GM12873 (cell line): ENCODE measurements at regions not wholly inside any gene's neighbourhood (a gene's known extent, or its start where the extent isn't known, plus 50 kb on each side); places are given as distances from the start of the nearest gene placed in this dataset.

ENCODE experiments used
- CTCF ChIP-seq: IDR thresholded peaks from 2 replicates; pipeline ENCODE4 v1.5.1; 2012; ENCODE audit warnings: low read depth, mild to moderate bottlenecking, moderate library complexity, low read length, control low read depth; ENCODE audit not compliant: insufficient read depth; ENCODE audit errors: missing control alignments

DNA sequence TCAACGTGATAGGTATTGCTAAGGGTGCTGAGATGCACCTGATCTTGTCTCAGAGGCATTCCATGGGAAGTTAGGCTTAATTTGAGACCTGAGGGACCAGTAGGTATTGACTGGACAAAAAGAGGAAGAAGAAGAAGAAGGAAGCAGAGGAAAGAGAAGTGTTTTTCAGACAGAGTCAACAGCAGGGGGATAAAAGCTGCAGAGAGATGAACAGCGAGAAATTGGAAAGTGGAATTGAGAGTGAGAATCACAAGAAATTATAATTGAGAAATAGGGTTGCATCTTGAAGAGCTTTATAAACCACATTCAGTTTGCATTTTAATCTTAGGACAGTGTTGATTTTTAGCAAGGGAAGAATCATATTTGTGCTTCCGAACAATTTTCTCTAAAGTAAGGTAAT lies 254.0 kb downstream of the CD83 start:
- TF ChIP-seq CTCF, result no peak

DNA sequence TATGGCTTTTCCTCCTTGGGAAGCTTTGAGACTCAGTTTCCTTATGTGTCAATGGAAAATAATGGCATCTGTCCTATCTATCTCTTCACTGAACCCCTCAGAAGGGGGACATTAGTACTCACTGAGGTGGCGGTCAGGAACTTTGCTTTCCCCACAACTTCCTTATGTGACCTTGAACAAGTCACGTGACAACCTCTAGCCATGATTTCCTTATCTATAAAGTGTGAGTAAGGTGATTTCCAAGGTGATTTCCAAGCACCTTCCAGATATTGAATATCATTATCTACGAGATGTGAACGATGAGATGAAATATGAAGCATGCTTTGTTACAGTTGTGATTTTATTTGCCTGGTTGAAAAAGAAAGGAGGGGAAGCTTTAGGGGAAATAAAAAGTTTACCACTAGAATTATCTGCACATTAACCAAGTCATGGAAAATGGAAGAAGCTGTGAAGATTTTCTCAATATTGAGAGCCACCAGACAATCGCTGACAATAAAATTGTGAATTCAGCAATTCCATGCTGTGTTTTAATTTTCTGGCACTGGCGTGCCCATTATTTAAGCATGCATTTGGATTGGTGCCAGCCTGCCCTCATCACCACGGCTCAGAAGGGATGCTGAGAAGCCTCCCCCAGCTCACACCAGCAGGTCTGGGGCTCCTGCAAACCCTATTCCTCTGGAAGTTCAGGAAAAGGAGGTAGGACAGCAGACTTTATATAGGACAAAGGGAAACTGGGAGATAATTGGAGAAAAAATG lies 255.3 kb downstream of the CD83 start:
- TF ChIP-seq CTCF, result no peak

- no peak for TF ChIP-seq CTCF
Measured at GRCh38 chr6:14373648-14374437, 256.3 kb downstream of the CD83 start.

GRCh38 chr6:14375930-14376329 lies 258.4 kb downstream of the CD83 start:
- no peak for TF ChIP-seq CTCF

DNA sequence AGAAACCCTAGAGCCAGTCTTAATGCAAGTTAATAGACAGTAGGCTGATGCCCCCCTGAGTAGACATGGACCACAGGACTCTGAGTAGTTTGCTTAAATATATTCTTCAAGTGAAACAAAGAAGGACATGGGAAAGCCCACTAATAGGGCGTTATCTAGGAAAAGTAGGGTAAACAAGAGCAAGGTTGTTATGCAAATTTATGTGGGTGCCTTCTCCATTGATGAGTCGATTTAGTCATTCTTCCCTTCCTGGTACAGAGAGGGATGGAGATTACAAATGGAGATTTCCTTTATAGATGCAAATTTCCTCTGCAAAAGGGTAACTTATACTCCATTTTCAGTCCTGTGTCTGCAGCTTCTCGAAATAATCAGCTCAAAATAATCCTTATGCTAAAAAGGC lies 262.0 kb downstream of the CD83 start:
- TF ChIP-seq CTCF, result no peak

DNA sequence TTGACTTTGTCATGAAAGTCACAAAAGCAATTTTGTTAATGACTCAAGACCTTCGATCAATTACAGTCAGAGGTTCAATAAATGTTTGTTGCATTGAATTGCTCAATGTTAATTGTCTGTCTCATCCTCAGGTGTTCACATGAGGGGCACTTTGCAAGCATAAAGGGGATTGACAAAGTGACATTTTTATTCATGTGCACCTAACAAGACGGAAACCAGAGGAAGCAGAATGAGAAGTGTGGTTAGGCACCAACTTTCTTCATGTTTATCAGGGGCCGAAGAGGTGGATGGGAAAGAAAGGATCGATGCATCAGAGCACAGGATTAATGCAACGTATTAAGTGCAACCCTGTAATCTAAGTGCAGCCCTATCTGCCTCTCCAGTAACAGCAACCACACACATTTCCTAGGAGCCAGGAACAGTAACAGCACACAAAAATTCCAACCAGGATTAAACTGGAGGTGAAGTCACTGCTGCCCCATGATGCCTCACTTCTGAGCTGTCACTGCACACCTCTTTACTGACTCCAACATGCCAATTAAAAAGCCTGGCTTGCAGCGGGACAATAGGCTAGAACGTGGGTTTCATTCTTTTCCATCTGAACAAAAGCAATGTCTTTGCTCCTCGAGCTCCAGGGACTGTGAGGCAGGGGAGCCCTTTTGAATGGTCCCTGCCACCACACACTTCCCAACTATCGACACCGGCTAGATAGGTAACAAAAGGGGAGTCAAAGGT lies 262.7 kb downstream of the CD83 start:
- TF ChIP-seq CTCF, result no peak
